CD4-positive, alpha-beta T cell treated with Interleukin-4 for 1 hour (primary cell): ENCODE measurements at regions not wholly inside any gene's neighbourhood (a gene's known extent, or its start where the extent isn't known, plus 50 kb on each side); places are given as distances from the start of the nearest gene placed in this dataset.

Experiments
- DNase-seq, 2 donors: peaks; one replicate each; pipeline ENCODE4 v3.0.0-alpha.2; 2020 to 2022

DNA sequence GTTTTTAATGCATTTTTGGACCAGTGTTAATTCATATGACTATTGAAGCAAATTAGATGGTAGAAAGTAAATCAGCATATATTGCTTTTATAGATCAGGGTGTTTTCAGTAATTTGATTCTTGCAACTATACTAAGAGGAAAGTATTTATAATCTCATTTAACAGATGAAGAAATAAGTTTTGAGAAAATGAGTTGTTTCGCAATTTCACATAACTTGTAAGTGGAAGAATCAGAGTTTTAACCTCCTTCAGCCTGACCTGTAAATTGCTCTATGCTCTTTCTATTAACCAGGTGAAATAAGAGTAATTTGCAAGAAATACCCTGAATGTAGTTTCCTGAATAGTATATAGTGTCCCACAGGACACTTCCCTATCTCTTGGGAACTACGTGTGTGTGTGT, 1106.8 kb upstream of the RAG2 start:
- DNase-seq: no peak

DNA sequence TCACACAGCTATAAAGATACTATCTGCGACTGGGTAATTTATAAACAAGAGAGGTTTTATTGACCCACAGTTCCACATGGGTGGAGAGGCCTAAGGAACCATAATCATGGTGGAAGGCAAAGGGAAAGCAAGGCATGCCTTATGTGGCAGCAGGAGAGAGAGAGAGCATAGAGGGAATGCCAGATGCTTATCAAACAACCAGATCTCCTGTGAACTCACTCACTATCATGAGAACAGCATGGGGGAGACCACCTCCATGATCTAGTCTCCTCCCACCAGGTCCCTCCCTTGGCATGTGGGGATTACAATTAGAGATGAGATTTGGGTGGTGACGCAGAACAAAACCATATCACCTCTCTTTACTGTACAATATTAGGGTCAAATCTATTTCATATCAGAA, 1101.6 kb upstream of the RAG2 start:
- DNase-seq: no peak

DNA sequence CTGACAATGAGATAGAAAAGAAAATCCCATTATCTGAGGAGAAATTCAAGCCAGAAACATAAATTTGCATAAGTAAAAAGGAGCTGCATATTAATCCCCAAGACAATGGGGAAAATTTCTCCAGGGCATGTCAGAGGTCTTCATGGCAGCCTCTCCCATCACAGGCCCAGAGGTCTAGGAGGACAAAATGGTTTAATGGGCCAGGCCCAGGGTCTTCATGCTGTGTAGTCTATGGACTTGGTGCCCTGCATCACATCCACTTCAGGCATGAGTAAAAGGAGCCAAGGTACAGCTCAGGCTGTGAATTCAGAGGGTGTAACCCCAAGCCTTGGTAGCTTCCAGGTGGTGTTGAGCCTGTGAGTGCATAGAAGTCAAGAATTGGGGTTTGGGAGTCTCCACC, 1097.2 kb upstream of the RAG2 start:
- no peak for DNase-seq

DNA sequence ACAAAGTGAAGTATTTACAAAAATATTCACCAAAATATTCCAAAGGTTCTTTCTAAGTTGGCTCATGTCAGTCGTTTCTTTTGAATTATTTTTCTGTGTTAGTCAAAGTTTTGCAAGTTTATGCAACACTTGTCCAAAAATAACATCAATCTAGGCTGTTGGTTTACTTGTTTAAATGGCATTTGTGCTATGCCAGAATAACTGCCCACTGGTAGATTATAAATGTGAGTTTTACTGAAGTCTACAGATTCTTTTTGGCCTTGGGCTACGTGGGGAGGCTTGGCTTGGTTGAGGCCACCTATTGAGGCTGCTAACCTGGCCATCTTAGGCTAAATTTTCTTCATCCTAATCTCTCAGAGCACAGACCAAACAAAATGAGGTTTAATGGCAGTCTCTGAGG, 1091.9 kb upstream of the RAG2 start:
- DNase-seq: no peak

DNA sequence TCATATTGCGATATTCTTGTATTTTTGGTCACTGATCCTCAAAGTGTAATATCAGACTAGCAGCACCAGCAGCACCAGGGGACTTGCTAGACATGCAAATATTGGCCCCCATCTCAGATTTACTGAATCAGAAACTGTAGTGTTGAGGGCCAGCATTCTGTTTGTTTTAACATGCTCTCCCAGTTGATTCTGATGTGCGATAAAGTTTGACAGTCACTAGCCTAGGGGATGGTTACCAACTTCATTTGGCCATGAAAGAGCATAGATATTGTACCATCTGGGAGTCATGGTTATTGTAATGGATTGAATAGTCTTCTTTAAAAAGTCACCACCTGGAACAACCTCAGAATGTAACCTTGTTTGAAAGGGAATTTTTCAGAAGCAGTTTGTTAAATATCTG, 1090.4 kb upstream of the RAG2 start:
- DNase-seq: no peak

DNA sequence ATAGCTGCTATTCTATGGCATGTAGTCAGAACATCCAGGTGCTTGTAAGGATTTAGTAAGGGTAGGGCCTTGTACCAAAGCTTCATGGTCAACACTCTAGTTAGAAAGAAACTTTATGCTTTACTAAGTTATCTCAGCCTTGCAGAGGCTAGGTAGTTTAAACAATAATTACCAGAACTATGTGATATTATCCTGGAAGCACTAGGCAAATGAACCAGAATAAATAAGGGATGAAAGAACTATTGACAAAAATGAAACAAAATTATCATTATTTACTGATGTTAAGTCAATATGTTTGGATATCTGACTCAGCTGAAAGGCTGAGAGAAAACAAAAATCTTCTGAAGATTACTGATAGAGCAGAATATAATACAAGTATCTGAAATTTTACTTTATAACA, 1089.1 kb upstream of the RAG2 start:
- DNase-seq: no peak

DNA sequence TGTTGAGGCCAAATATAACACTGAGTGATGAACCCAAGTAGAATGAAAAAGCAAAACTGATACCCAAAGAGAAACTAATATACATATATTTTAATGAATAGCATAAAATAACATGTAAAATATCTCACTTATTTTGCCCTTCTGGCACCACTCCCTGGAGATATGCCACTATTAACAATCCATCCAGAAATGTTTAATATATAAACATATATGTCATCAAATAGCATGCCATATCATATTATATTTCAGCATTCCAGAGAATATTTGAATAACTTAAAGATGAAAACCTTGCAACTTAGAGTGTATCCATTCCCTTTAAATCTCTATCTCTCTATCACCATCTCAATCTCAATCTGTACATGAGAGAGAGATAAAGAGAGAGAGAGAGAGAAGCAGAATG, 1073.3 kb upstream of the RAG2 start:
- DNase-seq: no peak

DNA sequence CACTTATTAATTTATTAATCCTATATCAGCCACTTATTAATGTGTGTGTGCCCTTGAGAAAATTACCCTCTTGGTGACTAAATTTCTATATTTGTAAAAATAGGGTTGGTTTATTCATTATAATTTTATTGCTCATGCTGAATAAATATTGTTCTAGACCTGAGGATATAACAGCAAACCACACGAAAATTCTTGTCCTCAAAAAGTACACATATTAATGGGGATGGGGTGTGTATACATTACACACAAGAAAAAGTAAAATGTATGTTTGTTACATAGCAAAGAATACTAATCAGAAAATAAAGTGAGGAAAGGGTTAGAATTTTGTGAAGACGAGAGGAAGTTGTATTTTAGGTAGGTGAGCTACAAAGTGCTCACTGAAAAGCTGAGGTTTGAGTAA, 1068.9 kb upstream of the RAG2 start:
- DNase-seq: no peak

DNA sequence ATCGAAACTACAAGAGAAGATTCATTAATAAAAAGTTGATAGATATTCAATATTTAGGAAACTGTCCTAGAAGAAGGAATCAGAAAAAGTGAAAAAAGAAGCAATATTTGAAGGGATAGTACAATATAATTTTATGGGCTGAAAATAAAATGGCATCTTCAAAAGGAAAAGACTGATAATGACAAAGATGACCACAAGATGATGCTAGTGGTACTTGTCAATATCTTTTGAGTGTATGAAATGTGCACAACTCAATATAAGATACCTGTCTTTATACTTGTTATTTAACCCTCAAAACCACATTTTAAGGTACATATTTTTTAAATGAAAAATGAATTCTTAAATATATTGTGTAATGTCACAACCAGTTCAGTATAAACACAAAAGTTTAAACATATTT, 1059.6 kb upstream of the RAG2 start:
- DNase-seq: no peak

DNA sequence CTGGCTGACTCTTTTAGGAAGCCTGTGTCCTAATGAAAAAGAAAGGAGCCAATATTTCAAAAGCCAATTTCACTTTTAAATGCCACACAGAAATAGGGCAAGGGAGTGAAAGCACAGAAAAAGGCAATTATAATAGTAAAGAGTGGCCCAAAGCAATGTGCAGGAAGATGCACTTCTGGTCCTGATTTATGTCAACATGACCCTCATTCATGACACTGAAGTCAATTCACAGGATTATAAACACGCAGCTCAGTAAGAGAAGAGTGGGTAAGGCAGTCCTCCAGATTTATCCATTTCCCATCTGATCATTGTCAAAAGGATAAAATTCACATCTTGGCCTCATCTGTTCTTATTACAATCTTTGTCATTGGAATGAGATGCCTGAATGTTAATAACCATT, 1049.7 kb upstream of the RAG2 start:
- DNase-seq: no peak

DNA sequence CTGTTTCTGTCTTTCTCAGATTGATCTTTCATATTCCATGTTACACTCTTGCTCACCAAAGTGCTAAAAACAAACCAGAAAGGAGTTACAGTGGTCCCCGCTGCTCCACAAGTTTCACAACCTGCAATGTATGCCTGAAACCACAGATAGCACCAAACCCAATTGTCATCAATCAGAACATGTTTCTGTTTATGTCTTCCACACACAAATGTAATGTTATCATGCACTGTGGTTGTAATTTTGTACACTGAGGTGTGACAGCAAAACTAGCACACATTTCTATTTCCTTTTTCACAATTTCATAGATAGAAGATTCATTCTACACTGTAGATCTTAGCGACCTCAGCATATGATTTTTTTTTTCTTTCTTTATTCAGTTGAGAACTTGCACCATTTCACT, 1045.9 kb upstream of the RAG2 start:
- no peak for DNase-seq

DNA sequence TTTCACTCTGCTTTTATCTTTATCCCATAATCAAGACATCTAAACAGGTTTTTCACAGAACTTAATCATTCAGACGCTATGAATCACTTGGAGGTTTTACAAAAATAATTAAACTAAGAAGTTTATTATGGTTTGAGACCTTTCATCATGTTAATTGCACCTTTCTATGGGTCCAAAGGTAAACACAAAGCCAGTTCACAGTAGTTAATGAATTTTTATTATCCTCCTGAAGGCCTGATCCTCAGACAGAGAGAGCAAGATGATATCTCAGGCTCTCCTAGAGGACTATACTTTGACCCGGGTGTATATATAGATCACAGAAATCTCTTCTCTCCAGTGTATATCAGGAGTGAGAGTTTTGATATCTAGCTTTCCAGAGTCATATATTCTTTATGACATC, 1044.3 kb upstream of the RAG2 start:
- no peak for DNase-seq

DNA sequence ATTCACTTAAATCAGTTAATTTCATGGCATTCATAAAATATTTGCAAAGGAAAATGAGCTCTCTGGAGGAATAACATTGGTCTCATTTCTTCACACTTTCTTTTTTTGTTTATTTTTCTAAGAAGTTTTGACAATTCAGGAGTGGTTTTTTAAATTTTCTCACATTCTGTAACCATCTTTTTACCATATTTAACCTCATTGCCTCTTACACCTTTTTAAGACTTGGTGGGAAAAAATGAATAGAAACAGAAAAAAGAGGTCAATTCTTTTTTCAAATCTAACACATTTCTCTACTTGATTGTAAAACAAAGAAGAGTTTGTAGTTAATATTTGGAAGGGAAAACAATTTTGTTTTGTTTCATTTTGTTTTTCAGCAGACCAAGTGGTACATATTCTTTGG, 1034.7 kb upstream of the RAG2 start:
- no peak for DNase-seq

DNA sequence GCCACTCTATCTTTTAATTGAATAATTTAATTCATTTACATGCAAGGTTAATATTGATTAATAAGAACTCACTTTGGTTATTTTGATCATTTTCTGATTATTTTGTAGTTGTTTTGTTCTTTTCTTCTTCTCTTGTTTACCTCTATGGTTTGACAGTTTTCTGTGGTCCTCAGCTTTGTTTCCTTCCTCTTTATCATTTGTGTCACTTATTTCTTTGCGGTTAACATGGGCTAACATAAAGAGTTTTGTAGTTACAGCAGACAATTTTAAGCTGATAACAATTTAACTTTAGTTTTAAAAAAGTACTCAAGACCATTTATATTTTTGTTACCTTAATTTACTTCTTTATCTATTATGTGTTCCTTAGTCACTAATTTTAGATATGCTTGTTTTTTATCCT, 1032.8 kb upstream of the RAG2 start:
- no peak for DNase-seq

DNA sequence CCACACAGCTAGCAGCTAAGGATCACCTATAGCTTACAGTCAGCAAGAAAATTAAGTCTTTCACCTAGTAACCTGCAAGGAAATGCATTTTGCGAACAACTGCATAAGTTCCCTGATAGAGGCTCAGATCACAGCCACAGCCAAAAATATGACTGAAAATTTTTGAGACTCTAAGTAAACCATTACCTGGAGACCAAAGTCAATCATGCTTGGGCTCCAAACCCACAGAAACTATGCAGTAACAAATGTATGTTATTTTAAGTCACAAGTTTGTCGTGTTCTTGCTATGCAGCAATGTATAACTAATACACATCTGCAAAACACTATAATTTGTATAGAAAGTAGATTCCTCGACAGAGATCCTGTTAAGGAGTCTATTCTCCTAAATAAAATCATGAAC, 1025.7 kb upstream of the RAG2 start:
- no peak for DNase-seq

DNA sequence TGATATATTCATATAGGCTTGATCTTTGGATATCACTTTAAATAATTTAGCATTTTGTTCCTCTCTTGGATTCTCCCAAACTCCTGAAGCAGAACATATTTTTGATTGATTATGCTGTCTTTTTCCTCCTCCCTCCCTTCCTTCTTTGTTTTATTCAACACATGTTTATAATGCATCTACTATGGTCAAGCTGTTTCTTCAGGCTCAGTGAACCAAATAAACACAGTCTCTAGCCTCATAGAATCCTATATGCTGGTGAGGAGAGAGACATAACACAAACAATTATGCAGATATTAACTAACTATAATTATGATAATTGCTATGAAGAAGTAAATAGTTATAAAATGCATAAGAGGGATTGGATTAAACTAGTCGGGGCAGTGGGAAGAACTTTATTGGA, 1023.6 kb upstream of the RAG2 start:
- DNase-seq: no peak

DNA sequence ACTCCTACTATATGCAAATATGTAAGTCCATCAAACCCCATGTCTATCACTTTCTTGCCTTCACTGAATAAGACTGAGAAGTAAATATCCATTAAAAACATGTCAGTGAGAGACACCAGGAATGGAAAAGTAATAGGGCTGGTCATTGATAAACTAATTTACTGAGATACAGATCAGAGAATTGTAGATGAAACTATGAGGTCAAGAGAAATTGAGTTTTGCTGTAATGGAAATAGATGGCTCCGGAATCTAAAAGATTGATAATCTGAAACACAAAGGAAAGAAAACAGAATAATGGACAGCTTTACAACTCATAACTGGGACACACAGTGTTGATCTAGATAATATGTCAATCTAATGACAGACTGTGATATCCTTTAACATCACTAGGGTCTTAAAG, 1018.3 kb upstream of the RAG2 start:
- no peak for DNase-seq

DNA sequence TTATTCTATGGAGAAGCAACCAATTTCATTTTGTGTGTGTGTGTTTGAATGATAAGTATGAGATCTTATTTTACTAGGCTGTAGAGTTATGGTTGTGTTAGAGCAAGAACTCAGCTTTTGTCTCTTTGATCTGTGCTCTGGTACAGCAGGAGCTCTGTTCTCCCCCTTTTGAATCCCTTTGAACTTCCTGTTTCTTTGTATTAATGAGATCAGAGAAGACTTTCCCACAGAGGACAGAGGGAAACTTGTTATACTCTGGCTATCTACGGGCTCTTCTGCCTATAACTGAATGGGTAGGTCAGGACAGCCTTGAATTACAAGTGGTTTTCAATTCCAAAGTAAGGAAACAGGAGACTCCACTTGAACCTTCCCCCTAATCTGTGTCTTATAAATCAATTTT, 1015.0 kb upstream of the RAG2 start:
- DNase-seq: no peak

DNA sequence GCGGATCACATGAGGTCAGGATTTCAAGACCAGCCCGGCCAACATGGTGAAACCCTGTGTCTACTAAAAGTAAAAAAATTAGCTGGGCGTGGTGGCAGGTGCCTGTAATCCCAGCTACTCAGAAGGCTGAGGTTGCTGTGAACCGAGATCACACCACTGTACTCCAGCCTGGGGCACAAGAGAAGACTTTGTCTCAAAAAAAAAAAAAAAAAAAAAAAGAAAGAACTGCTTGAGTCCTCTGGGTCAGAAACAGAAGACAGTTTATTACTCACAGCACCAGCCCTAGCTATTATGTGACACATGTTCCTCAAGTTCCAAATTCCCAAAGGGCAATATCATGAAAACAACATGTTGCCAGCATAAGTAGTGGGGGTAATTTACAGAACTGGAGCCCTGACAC, 1014.1 kb upstream of the RAG2 start:
- DNase-seq: no peak

DNA sequence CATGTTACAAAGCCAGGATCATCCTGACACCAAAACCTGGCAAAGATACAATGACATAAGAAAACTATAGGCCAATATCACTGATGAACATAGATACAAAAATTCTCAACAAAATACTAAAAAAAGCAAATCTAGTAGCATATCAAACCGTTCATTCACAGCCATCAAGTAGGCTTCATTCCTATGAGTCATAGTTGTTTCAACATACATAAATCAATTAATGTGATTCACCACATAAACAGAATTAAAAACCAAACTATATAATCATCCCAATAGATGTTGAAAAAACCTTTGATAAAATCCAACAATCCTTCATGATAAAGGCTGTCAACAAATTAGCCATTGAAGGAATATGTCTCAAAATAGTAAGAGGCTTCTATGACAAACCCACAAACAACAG, 1007.2 kb upstream of the RAG2 start:
- DNase-seq: no peak

DNA sequence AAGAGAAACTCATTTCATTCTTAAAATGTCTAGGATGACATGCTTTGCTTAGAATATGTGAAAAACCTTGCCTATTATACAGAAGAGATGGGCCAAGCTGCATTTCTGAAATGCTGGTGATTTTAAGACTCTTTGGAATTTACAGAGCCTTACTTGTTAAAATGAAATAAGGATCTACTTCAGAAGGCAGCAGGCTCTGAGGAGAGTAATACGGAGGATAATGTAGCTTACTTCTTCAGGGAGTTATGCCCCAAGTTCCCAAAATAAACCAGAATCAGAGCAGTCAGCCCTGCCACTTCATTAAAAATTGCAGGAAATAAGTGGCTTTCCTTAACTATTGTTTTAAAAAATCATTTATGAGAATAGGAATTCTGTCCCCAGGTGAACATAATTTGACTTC, 1000.3 kb upstream of the RAG2 start:
- DNase-seq: no peak

DNA sequence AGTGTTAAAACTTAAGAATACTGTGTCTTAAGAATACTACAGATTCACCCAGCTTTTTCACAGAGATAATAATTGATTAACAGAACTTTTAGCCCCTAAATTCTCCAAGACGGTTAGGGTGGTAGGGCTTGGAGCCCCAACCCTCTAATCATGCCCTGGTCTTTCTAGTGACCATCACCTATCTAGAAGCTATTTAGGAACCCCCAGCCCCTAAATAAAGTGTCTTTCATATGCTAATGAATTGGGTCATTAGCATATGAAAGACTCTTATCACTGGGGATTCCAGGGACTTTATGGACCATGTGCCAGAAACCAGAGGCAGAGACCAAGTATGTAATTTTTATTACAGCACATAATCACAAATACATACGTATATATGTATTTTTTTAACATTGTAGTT, 999.7 kb upstream of the RAG2 start:
- no peak for DNase-seq

DNA sequence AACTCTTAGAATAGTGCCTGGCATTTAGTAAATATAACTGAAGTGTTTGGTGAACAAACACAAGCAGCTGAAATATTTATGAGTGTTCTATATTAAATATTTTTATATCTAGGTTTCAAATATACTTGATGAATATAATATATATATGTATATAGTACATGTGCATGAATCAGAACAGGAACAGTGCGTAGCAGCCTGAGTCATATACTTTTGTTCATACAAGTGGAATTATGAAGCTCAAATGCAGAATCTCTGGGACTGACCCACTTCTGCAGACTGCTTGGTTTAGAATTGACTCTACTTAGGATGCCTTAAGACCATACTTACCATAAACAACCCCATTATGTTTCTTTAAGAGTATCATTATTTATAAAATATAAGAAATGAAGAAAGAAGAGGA, 997.8 kb upstream of the RAG2 start:
- no peak for DNase-seq

DNA sequence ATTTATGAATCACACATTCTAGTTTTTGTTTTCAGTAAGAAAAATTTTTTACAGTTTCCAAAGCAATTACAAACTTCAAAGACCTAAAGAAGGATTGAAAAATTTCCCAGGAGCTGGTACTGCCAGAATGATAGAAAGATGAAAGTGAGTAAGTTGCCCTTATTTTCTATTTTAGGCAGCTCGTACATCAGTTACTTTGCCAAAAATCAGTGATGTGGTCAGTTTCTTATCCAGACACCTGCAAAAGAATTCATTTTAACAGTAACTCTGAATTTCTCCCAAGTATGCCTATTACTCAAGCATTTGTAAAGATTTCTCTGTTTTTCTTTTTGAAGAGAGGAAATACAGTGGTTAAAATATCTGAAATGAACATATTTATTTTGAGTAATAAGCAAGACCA, 976.3 kb upstream of the RAG2 start:
- DNase-seq: no peak

DNA sequence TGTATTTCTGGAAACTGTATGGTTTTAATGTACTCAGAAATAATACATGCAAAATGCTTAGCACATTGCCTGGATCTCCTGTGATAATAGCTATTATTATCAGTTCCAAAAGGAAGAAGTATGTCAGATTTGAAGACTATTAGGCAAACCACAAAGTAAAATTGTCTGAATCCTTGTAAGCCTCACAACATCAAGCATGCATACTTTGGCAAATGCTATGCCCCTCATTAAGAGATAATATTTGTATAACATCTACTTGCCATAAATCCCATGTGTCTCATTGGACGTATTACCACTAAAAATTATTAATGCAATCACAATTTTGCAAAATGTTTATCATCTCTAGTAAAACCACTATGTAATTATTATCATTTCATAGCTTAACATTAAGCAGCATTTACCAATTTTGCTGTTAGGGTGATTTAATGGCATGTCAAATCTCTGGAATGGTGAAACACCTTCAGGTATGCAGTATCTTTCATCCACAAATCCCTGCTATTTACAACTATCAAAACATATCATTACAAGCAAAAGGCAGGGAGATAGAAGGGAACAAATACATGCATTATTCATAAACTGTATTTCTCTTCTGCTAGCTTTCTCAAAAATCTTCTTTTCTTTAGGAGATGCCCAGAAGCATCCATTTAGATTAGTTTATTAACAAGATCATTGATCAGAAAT, 974.6 kb upstream of the RAG2 start:
- no peak for DNase-seq

DNA sequence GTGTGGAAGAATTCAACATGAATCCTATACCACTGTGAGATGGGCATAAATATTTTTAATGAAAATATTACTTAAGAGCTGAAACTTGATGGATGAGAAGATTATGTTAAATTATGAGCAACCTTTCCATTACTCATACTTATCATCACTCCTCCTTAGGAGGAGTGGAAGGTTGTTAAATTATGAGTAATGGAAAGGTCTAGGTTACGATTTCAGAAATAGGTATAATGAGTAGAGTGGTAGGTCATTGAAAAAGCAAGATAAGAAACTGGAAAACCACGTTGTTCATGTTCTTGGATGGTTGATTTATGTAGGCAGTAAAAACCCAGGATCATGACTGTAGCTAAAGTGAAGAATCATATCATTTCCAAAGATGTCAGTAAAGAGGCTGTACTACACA, 973.2 kb upstream of the RAG2 start:
- DNase-seq: no peak
